ENCODE measurements at regions not wholly inside any gene's neighbourhood (a gene's known extent, or its start where the extent isn't known, plus 50 kb on each side); places are given as distances from the start of the nearest gene placed in this dataset.

DNA sequence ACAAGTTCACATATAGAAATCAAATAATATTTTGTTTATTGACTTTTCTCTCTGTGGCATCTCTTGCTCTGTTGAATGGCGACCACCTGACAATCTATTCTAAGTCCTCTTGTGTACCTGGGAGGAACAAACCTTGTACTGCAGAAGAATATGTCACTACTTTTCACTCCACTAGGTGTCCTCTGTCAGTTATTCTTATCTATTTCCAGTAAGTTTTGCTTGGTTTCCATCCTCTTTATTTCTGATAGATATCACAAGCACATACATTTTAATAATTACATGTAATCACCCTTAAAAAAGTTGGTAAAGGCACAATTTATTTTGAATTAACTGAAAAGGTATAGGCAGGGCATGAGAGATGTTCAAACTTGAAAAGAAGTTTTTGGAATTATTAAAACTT lies 238.4 kb downstream of the SNCA start:
- DNase-seq = peak; percentile 21

DNA sequence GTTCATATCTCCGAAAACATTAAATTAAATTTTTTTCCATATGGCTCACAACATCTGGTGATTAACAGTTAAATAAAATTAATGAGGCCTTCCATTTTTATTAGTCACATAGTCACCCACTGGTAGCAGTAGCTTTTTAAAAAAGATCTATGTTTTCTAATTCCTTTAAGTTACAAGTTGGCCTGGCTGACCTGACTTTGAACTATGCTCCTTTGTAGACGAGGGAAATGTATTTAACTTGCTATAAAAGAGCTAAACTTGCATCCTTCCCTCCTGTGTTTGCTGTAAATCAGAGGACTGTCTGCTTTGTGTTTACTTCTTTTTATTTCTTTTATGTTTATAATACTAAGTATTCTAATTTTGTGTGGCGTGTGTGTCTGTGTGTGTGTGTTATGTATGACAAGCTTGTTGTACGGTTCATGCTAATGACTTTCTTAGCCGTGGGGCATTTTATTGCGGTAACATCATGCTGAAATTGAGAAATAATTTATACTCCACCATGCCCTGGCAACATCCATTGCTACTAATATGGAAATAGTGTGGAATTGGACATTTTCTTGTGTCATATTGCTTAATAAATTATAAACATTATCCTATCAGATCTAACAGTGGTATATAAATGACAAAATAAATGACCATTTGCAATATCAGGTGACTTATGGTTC lies 241.7 kb downstream of the SNCA start:
- DNase-seq = no peak

DNA sequence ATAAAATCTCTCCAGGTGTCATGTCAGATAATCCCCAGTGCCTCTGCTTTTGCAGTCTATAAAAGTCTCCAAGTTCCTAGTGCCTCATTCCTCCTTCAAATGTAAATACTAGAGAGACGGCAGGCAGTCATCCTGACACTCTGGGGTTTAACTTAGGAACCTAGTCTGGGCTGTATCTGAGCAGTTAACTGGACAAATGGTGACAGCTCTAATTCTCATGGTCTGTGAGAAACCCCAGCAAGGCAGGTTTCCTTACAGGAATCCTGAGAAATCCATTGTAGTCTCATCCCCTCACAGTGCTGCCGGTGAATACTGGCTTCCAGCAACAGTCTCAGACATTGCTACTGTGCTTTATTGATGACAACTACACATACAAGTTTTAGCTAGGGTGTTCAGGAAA lies 246.8 kb downstream of the SNCA start:
- no peak for DNase-seq

DNA sequence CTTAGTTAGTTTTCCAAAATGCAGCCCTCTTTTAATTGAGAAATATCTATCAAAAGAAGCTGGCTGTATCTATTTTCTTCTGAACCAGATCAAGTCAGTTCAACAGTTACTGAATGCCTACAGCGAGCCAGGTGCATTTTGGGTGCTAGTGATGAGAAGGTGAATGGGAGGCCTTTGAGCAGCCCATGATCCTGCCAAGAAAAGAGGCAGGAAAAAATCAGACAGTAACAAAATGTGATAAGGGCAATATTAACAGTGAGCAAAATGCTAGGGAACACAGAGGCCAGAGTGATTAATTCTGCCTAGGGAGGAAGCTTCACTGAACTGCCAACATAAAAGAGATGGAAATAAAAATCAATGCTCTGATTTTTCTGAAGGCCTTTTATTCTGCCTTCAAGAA lies 248.5 kb downstream of the SNCA start:
- no peak for DNase-seq

DNA sequence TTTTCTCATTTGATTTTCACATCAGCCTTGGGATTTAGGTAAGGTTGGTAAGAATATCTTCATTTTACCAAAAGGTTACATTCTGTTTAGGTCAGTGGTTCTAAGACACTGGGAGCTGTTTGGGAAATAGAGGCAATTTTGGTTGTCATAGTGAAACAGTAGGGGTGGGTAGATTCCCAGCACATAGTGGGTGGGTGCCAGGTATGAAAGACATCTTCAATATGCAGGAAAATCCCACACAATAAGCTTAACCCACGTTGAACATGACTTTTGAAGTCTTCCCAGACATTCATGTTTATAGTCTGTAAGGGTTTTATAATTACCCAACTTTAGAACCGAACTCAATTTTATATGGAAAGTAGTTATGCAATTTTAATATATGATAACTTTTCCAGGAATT lies 249.6 kb downstream of the SNCA start:
- no peak for DNase-seq

DNA sequence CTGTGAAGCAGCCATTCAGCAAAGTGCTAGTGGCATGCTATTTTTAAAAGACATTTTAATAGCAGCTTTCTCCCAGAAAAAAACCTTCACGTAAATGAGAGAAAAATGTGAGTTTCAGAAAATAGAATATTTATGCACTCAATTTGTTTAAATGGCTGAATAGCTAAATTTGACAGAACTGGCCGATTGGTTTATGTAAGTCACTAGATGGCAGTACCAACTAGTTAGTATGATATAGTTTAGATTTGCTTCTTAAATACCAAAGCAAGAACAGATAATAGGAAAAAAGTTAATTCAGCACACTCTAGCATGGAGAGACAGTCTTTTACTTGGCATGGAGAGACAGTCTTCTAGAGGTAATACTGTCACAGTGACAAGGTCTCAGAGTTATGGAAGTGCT lies 250.1 kb downstream of the SNCA start:
- DNase-seq = peak; percentile 2

DNA sequence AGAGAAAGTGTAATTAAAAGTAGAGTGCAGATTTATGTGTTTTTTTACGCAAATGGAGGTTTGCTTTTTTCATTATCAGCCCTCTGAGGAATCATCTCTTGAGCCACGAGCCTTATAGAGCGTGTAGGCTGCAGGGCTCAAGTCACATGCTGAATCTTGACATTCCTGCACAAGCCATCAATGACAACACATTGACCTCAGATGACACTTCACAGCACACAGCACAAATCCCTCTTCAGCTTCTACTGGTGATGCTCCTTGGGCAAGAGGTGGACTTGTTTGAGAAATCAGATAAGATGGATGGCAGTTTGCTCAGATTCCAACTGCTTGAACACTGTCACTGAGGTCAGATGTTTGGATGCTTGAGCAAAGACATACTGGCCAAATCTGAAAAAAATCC lies 250.6 kb downstream of the SNCA start:
- DNase-seq = no peak

DNA sequence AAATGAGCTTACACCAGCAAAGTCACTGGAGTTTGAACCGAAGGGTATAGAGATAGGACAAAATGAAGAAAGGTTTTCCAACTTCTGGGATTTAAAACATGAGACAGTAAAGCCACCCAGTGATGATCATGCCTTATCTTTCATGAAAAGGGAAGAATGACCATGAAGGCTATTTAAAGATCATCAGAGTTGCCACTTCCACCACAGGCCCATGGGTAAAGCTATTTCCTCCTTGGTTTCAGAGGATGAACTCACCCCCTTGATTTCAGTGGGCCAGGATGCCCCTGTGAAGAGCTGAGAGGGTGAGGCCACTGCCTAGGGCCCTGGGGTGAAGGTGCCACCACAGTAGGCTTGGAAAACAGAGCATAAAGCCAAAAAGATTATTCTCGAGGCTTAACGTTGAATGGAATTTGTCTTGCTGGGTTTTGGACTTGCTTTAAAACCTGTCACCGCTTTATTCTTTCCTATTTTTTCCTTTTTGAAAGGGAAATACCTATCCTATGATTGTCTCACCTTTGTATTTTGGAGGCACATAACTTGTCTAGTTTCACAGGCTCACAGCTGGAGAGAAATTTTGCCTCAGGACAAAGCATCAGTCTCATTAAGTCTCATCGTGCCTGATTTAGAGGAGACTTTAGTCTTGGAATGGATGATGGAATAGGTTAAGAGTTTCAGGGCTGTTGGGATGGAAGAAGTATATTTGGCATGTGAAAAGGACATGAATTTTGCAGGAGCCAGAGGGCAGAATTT lies 254.0 kb downstream of the SNCA start:
- no peak for DNase-seq

DNA sequence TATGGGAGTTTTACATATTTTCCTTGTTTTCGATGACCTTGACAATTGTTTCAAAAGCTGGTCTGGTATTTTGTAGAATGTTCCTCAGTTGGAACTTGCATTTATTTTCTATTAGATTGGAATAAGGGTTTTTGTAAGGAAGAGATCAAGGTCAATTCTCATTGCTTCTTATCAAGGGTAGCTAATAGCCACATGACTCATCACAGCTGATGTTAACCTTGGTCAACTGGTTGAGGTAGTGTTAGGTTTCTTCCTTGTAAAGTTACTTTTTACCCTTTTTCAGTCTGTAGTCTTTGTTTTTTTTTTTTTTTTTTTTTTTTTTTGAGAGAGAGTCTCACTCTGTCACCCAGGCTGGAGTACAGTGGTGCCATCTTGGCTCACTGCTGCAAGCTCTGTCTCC lies 257.2 kb downstream of the SNCA start:
- DNase-seq = no peak

DNA sequence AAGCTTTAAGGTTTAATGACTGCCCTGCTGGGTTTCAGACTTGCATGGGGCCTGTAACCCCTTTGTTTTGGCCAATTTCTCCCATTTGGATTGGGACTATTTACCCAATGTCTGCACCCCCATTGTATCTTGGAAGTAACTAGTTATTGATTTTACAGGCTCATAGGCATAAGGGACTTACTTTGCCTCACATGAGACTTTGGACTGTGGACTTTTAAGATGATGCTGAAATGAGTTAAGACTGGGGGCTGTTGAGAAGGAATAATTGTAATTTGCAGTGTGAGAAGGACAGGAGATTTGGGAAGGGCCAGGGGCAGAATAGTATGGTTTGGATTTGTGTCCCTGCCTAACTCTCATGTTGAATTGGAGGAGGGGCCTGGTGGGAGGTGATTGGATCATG lies 260.7 kb downstream of the SNCA start:
- no peak for DNase-seq

DNA sequence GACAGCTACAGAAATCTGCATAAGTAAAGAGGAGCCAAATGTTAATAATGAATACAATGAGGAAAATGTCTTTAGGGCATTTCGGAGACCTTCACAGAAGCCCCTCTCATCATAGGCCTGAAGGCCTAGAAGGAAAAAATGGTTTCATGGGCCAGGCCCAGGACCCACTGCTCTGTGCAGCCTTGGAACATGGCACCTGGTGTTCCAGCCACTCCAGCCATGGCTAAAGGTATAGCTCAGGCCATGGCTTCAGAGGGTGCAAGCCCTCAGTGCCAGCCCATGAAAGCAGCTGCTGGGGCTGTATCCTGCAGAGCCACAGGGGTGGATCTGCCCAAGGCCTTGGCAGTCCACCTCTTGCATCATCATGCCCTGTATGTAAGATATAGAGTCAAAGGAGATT lies 261.1 kb downstream of the SNCA start:
- no peak for DNase-seq

DNA sequence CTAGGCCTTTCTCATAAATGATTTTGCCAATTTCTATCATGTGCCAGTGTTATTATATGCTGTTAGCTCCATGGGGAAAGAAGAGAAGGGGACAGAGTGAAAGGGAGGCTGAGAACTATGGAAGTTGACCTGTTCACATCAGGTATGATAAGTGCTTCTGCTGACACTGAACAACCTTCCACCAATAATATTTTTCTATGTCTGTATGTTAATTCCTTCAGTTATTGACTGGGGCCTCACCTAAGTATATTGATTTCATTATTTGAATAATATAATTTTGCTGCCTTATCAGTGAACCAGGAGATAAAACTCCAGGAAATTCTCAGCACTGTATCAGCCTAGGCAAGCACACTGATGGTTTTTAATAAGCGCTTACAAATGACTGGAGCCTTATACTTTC lies 262.8 kb downstream of the SNCA start:
- DNase-seq = no peak

DNA sequence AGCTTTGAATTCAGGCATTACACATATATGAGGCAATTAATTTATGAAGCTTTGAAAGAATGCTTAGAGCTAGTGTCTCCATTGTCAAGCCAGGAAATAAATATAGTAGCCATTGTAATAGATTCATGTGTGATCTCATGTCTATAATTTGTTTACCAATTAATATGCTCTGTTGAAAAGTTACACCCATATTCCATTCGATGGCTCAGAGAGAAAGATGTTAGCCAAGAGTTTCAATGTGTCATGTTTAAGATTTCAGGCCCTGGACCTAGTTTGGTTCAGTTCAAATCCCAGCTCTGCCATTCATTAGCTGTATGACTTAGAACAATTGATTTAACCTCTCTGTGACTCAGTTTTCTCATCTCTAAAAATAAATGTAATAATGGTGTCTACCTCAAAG lies 263.3 kb downstream of the SNCA start:
- DNase-seq = no peak

DNA sequence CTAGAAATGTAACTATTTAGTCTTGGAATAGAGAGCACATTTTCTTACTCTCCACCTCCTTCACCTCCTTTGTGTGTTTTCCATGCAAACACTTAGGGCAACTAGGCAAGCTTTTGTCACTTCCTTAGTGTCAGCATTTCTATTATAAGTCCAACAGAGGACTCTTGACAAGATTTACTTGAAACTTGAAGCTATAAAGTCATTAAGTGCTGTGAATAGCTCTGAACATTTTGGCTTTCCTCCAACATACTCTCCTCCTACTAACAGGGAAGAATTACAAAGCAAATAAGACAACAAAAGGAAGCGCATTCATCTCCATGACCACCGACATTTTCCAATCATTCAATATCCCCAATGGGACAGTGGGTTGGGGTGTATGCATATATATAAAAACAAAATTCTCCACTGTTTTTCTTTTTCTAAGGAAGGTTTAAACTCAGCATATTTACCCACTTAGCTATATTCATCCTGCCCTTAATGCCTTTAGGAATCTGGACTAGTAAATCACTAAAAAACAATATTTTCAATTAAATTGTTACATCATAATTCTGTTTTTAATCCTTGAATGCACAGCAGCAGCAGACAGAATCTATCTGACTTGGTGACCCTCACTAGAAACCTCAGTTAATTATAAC lies 264.6 kb downstream of the SNCA start:
- peak; percentile 72 for DNase-seq

DNA sequence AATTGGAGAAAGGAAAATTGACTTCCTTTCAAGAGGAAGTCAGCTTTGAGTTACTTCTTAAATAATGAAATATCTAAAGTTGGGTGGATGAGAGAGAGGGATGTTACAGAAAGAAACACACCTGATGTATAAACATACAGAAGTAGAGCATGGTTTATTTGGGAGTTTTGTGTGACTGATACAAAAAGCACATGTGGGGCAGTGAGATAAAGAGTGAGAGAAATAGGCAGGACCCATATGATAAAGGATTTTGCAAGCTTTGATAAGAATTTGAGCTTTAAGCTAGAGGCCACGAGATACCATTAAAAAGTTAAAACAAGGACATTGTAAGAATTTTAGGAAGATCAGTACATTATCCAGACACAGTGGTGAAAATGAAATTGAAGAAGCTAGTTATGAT lies 263.3 kb upstream of the GPRIN3 start:
- DNase-seq = no peak

DNA sequence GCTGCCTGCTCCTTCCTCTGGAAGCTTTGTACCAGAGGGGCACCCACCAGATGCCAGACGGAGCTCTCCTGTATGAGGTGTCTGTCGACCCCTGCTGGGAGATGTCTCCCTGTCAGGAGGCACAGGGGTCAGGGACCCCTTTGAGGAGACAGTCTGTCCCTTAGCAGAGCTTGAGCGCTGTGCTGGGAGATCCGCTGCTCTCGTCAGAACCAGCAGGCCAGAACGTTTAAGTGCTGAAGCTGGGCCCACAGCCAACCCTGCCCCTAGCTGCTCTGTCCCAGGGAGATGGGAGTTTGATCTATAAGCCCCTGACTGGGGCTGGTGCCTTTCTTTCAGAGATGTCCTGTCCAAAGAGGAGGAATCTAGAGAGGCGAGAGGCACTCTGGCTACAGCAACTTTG lies 260.3 kb upstream of the GPRIN3 start:
- no peak for DNase-seq

DNA sequence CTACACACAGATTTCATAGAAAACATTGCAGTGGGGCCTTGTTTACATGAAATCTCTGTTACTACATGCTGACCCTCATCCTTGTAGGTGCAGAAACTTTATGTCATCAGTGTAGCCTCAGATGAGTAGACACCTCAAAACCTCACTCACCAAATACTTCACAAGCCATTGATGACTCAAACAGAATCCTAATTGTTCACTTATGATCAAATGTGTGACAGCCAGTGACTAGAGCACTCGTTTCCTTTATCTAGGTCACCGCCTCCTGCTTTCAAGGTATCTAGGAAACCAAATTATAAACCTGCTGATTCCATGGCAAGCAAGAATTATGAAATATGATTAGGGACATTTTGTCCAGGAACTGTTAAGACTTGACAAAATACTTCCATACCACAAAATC lies 255.8 kb upstream of the GPRIN3 start:
- DNase-seq = no peak

DNA sequence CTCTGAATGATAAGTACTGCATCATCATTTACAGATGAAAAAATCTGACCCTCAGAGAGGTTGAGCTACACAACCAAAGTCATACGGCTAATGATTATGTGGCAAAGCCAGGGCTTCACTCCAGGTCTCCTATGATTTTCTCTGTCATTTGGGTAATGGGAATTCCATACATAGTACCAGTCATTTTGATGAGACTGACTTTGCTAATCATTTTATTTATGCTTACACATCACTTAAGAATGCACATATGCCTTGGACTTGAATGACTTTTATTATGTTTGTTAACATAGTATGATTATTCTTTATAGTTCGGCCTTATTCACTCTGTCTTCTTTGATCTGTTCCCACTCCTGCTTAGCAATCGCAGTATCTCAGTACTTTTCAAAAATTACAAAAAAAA lies 255.1 kb upstream of the GPRIN3 start:
- no peak for DNase-seq

DNA sequence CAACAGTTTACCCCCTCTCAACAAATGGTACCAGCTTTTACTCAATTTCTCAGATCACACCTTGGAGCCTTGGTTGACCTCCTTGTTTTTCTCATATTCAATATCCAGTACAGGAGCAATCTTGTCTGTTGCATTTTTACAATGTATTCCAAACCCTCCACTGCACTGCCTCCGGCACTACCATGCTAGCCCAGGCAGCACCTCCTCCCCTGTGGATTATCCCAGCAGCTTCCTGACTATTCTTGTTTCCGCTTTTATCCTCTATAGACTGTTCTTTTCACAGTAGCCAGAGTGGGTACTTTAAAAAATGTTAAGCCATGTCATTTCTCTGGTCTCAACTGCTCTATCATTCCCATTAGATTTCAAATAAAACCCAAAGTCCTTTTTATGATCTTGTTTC lies 253.4 kb upstream of the GPRIN3 start:
- no peak for DNase-seq

DNA sequence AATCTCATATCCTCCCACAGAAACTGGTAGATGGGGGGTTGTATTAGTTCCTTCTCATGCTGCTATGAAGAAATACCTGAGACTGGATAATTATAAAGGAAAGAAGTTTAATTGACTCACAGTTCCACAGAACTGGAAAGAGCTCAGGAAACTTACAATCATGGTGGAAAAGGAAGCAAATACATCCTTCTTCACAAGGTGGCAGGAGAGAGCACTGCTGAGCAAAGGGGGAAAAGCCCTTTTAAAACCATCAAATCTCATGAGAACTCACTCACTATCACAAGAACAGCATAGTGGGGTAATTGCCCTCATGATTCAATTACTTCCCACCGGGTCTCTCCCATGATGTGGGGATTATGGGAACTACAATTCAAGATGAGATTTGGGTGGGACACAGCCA lies 250.5 kb upstream of the GPRIN3 start:
- peak; percentile 39 for DNase-seq

DNA sequence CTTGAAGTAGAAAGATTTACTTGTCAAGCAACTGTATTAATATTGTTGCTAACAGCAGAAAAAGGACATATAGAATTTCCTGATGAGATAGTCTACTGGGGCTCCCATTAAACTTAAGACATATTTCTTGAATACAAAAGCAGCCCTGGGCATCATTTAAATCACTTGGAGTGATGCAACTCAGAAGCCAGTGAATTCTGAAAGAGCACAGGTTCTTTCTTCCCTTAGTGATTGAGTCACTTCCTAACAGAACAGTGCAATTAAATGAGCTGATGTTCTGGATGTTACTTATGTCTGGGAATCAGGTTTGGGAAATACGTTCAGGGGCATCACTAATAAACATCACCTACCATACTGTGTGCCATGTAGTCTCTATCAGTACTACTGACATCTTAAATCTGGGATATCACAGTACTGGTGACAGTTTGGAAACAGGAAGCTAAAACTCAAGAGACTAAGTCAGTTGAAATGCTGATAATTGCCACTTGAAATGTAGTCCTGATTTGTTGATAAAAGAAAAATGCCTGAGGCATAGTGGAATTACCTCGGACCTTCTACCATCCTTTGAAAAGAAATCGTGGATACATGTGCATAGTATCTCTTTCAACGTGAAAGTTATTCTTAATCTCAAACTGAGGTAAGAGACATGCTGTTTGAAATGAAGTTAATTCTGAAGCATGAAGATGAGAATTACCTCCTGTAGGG lies 249.2 kb upstream of the GPRIN3 start:
- DNase-seq = no peak

DNA sequence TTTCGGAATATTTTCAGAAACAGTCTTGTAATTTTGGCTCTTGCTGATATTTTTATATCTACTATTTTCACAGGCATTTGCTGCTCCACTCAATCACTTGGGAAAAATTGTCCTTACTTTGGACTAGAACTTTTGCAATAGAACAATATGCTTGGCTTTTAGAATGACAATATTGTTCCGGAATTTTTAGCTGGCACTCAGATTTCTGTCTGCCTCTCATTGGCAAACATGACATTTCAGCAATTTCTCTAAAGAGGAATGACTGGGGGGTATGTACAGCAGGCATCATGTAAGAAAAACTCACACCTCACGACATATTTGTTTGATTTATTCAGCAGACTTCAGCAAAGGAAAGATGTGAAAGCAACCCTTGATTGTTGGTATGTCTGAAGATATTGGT lies 243.6 kb upstream of the GPRIN3 start:
- no peak for DNase-seq

DNA sequence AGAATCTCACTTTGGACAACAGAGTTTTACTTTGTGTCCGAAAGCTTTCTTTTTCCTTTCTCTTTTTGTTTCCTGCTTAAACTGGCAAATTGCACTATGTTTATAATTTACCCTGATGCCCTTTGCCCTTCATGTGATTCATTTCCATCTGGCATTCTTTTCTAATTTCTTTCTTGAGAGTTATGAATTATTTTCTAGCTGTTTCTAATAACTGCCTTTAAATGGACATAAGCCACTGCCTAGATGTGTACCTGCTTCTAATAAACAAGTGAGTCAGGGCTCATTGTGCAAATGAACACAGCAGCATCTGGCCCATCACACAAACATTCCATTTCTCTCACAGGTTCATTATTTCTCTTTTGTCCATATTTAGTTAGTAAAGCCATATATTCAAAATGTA lies 242.3 kb upstream of the GPRIN3 start:
- no peak for DNase-seq

DNA sequence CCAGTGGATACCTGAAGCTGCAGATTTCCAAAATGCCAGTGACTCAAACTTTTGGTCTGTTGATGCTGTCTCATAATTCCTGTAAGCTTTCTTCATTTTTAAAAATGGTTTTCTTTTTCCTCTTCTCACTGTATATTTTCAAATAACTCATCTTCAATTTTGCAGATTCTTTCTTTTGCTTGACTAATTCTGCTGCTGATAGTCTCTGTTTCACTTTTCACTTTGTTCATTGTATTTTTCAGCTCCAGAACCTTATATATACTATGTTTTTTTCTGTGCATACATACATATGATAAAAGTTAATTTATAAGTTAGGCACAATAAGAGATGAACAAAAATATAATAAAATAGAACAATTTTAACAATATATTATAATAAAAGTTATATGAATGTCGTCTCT lies 237.7 kb upstream of the GPRIN3 start:
- no peak for DNase-seq

All from NCI-H82 (cell line).